Panc1 (cell line): ENCODE measurements at regions not wholly inside any gene's neighbourhood (a gene's known extent, or its start where the extent isn't known, plus 50 kb on each side); places are given as distances from the start of the nearest gene placed in this dataset.
"Not testable (repeated sequence)": the region's sequence is repeated elsewhere in the genome, so short reads cannot be mapped to it uniquely, and the experiment has no call there.

Experiments used
- POLR2AphosphoS5 ChIP-seq: IDR thresholded peaks from 2 replicates; pipeline ENCODE4 v1.6.1; 2012; ENCODE audit warnings: mild to moderate bottlenecking, low read depth, low read length, moderate library complexity
- SIN3A ChIP-seq: IDR thresholded peaks from 2 replicates; pipeline ENCODE4 v1.6.1; 2012; ENCODE audit warnings: low read depth, mild to moderate bottlenecking, low read length, moderate library complexity, borderline replicate concordance; ENCODE audit not compliant: insufficient read depth
- TCF7L2 ChIP-seq: IDR thresholded peaks from 2 replicates; pipeline ENCODE4 v1.6.1; 2011; ENCODE audit warnings: mild to moderate bottlenecking, low read depth, low read length, inconsistent platforms
- TF ChIP-seq, protein P1 (sequence below): fragments of 450-650 bp; IDR thresholded peaks from 2 replicates; pipeline ENCODE4 v1.5.1; 2017; ENCODE audit warnings: mild to moderate bottlenecking
- TF ChIP-seq, protein P2 (sequence below), 2 experiments: IDR thresholded peaks; 2 replicates each; pipeline ENCODE4 v1.6.1; 2011 to 2012; ENCODE audit warnings: low read depth in 2 of 2, control low read depth in 1 of 2, low read length in 1 of 2, mild to moderate bottlenecking in 1 of 2, moderate library complexity in 1 of 2; ENCODE audit not compliant: insufficient read depth in 1 of 2

DNA sequence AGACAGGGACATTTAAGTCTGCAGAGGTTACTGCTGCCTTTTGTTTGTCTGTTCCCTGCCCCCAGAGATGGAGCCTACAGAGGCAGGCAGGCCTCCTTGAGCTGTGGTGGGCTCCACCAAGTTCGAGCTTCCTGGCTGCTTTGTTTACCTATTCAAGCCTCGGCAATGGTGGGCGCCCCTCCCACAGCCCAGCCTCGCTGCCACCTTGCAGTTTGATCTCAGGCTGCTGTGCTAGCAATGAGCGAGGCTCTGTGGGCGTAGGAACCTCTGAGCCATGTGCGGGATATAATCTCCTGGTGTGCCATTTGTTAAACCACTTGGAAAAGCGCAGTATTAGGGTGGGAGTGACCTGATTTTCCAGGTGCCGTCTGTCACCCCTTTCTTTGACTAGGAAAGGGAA, 942.8 kb upstream of the CELF2 start:
- TF ChIP-seq, protein P1, sequence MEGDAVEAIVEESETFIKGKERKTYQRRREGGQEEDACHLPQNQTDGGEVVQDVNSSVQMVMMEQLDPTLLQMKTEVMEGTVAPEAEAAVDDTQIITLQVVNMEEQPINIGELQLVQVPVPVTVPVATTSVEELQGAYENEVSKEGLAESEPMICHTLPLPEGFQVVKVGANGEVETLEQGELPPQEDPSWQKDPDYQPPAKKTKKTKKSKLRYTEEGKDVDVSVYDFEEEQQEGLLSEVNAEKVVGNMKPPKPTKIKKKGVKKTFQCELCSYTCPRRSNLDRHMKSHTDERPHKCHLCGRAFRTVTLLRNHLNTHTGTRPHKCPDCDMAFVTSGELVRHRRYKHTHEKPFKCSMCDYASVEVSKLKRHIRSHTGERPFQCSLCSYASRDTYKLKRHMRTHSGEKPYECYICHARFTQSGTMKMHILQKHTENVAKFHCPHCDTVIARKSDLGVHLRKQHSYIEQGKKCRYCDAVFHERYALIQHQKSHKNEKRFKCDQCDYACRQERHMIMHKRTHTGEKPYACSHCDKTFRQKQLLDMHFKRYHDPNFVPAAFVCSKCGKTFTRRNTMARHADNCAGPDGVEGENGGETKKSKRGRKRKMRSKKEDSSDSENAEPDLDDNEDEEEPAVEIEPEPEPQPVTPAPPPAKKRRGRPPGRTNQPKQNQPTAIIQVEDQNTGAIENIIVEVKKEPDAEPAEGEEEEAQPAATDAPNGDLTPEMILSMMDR: not testable (repeated sequence)
- not testable (repeated sequence) for TF ChIP-seq POLR2AphosphoS5, SIN3A, TCF7L2
- TF ChIP-seq, protein P2, sequence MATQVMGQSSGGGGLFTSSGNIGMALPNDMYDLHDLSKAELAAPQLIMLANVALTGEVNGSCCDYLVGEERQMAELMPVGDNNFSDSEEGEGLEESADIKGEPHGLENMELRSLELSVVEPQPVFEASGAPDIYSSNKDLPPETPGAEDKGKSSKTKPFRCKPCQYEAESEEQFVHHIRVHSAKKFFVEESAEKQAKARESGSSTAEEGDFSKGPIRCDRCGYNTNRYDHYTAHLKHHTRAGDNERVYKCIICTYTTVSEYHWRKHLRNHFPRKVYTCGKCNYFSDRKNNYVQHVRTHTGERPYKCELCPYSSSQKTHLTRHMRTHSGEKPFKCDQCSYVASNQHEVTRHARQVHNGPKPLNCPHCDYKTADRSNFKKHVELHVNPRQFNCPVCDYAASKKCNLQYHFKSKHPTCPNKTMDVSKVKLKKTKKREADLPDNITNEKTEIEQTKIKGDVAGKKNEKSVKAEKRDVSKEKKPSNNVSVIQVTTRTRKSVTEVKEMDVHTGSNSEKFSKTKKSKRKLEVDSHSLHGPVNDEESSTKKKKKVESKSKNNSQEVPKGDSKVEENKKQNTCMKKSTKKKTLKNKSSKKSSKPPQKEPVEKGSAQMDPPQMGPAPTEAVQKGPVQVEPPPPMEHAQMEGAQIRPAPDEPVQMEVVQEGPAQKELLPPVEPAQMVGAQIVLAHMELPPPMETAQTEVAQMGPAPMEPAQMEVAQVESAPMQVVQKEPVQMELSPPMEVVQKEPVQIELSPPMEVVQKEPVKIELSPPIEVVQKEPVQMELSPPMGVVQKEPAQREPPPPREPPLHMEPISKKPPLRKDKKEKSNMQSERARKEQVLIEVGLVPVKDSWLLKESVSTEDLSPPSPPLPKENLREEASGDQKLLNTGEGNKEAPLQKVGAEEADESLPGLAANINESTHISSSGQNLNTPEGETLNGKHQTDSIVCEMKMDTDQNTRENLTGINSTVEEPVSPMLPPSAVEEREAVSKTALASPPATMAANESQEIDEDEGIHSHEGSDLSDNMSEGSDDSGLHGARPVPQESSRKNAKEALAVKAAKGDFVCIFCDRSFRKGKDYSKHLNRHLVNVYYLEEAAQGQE (IDR thresholded peaks at IDR 0.05; ENCODE audit: insufficient read depth in 1 of 2, low read depth in 2 of 2, low read length in 1 of 2): not testable (repeated sequence)
